Esophagus muscularis mucosa (tissue), 4 donors: ENCODE measurements at regions not wholly inside any gene's neighbourhood (a gene's known extent, or its start where the extent isn't known, plus 50 kb on each side); places are given as distances from the start of the nearest gene placed in this dataset.

Experiments
- DNase-seq: peaks from one replicate; pipeline ENCODE4 v3.0.0-alpha.2; 2017; ENCODE audit errors: extremely low spot score
- H3K27ac ChIP-seq, 4 donors: fragments of 200-600 bp; sonication (generic); replicated peaks in 1 of 4; 1 replicate in 3 of 4; 2 replicates in 1 of 4; pipeline ENCODE4 v1.5.1; 2016 to 2019; ENCODE audit warnings: mild to moderate bottlenecking in 1 of 4
- H3K27me3 ChIP-seq, 4 donors: fragments of 200-600 bp; sonication (generic); one replicate each; pipeline versions ENCODE4 v1.5.1 to v1.6.0; 2016 to 2019
- H3K36me3 ChIP-seq, 4 donors: fragments of 200-600 bp; sonication (generic); one replicate each; pipeline ENCODE4 v1.5.1; 2016 to 2019
- H3K4me1 ChIP-seq, 4 donors: fragments of 200-600 bp; sonication (generic); one replicate each; pipeline ENCODE4 v1.5.1; 2016 to 2019
- H3K4me3 ChIP-seq, 4 donors: fragments of 200-600 bp; sonication (generic); 1 replicate in 2 of 4; 2 replicates in 2 of 4; pipeline ENCODE4 v1.5.1; 2016 to 2019; ENCODE audit warnings: mild to moderate bottlenecking in 4 of 4, moderate library complexity in 1 of 4
- H3K9me3 ChIP-seq, 4 donors: fragments of 200-600 bp; sonication (generic); 1 replicate in 3 of 4; 2 replicates in 1 of 4; pipeline ENCODE4 v1.5.1; 2016 to 2019
- CTCF ChIP-seq, 3 experiments: fragments of 200-600 bp in 2 of 3; fragments of 450-650 bp in 1 of 3; sonication (generic) in 2 of 3; IDR thresholded peaks; one replicate each; pipeline ENCODE4 v1.5.1; 2017 to 2019; ENCODE audit warnings: antibody characterized with exemption in 3 of 3, mild to moderate bottlenecking in 2 of 3, moderate library complexity in 1 of 3
- EP300 ChIP-seq: sonication (generic); formaldehyde crosslinking; IDR thresholded peaks from one replicate; pipeline ENCODE4 v1.6.1; 2017; ENCODE audit warnings: antibody characterized with exemption
- POLR2A ChIP-seq: fragments of 450-650 bp; IDR thresholded peaks from one replicate; pipeline ENCODE4 v1.6.1; 2017; ENCODE audit warnings: antibody characterized with exemption, moderate library complexity, mild to moderate bottlenecking, low read depth
- POLR2AphosphoS5 ChIP-seq, 2 donors: sonication (generic); formaldehyde crosslinking; IDR thresholded peaks; one replicate each; pipeline ENCODE4 v1.6.1; 2017; ENCODE audit warnings: antibody characterized with exemption in 2 of 2
- WGBS: methylation state at CpG from one replicate; pipeline ENCODE4 v1.1.5; 2018; 5-methylcytosine and 5-hydroxymethylcytosine counted together
- intact Hi-C: fragments of 100-400 bp; cut with DNase I; formaldehyde crosslinking; loops from one replicate; pipeline ENCODE4 v1.15.1; 2023

GRCh38 chr3:13963137-13963886, 83.4 kb upstream of the WNT7A start:
- 89% methylated on average over 4 of the region's 4 CpGs for WGBS
- intact Hi-C loops, result no loop called here
- H3K9me3 ChIP-seq, result no peaks in the 10 kb centered on the region
- no peaks in the 10 kb centered on the region for H3K27me3 ChIP-seq
- TF ChIP-seq CTCF (IDR thresholded peaks at IDR 0.05) (no peak), POLR2AphosphoS5 (IDR thresholded peaks at IDR 0.05) (no peak), EP300 (no peak), POLR2A (no peak)
- no peak overlapping the region for H3K27ac ChIP-seq
- no peak overlapping the region for H3K4me3 ChIP-seq
- no peaks in the 10 kb centered on the region for H3K36me3 ChIP-seq
- DNase-seq, result no peak
- no peaks in the 10 kb centered on the region for H3K4me1 ChIP-seq

- 85% methylated on average over 11 of the region's 11 CpGs for WGBS
Measured at GRCh38 chr3:13954741-13955483, 75.0 kb upstream of the WNT7A start.

GRCh38 chr3:13954266-13954665, 74.4 kb upstream of the WNT7A start:
- no peak for TF ChIP-seq POLR2AphosphoS5 (IDR thresholded peaks at IDR 0.05)
- no peak for TF ChIP-seq POLR2A
- no peak for TF ChIP-seq CTCF (IDR thresholded peaks at IDR 0.05)
- TF ChIP-seq EP300, result no peak
- DNase-seq, result no peak
- Histone ChIP-seq H3K27ac (no peak overlapping the region), H3K36me3 (no peaks in the 10 kb centered on the region), H3K4me3 (no peak overlapping the region), H3K4me1 (no peaks in the 10 kb centered on the region), H3K9me3 (no peaks in the 10 kb centered on the region), H3K27me3 (no peaks in the 10 kb centered on the region)
- intact Hi-C loops, result no loop called here
- WGBS, result 79% methylated on average over 4 of the region's 4 CpGs

More at GRCh38 chr3:13954741-13955483, 75.0 kb upstream of the WNT7A start:
- intact Hi-C loops, result no loop called here
- Histone ChIP-seq H3K27me3 (no peaks in the 10 kb centered on the region), H3K4me1 (no peaks in the 10 kb centered on the region), H3K9me3 (no peaks in the 10 kb centered on the region), H3K36me3 (no peaks in the 10 kb centered on the region), H3K27ac (no peak overlapping the region), H3K4me3 (no peak overlapping the region)
- DNase-seq, result no peak
- TF ChIP-seq CTCF (IDR thresholded peaks at IDR 0.05) (no peak), POLR2AphosphoS5 (IDR thresholded peaks at IDR 0.05) (no peak), EP300 (no peak), POLR2A (no peak)

GRCh38 chr3:13951184-13951583, 71.3 kb upstream of the WNT7A start:
- Histone ChIP-seq H3K4me3 (no peak overlapping the region), H3K27ac (no peak overlapping the region), H3K4me1 (no peaks in the 10 kb centered on the region), H3K36me3 (no peaks in the 10 kb centered on the region), H3K27me3 (no peaks in the 10 kb centered on the region), H3K9me3 (peaks cover 0 to 11% (median 2%) of the 10 kb centered on the region in 4 donors)
- whole genome bisulfite sequencing, result 78% methylated on average over 1 of the region's 1 CpG
- TF ChIP-seq EP300 (no peak), POLR2AphosphoS5 (IDR thresholded peaks at IDR 0.05) (no peak), CTCF (IDR thresholded peaks at IDR 0.05) (no peak), POLR2A (no peak)
- intact Hi-C loops, result no loop called here
- DNase-seq, result no peak
